HEK293 (cell line): ENCODE measurements at regions not wholly inside any gene's neighbourhood (a gene's known extent, or its start where the extent isn't known, plus 50 kb on each side); places are given as distances from the start of the nearest gene placed in this dataset.

Source experiments
- CTCF ChIA-PET: fragments of 350-600 bp; formaldehyde crosslinking; extraction: SDS; loops from one replicate; lab custom pipeline; 2021; ENCODE audit warnings: antibody characterized with exemption; lab: Yijun Ruan, JAX
- POLR2A ChIA-PET: fragments of 300-600 bp; formaldehyde crosslinking; extraction: SDS; loops from one replicate; lab custom pipeline; 2020; ENCODE audit warnings: antibody characterized with exemption, inconsistent platforms; lab: Yijun Ruan, JAX
- H3K27ac ChIP-seq: fragments of 200-500 bp; sonication (Bioruptor generic); 2 replicates; pipeline ENCODE4 v1.5.1; 2014; ENCODE audit warnings: low read depth, low read length, control low read depth, inconsistent platforms; ENCODE audit errors: extremely low read depth
- H3K36me3 ChIP-seq, 2 experiments: fragments of 200-500 bp in 1 of 2; sonication (Bioruptor generic) in 1 of 2; 1 replicate in 1 of 2; 2 replicates in 1 of 2; pipeline ENCODE4 v1.5.1; 2014 to 2017; ENCODE audit warnings: inconsistent platforms in 2 of 2, low read length in 2 of 2; ENCODE audit not compliant: control insufficient read depth in 2 of 2, insufficient read depth in 1 of 2
- H3K4me1 ChIP-seq: fragments of 200-500 bp; sonication (Bioruptor generic); 2 replicates; pipeline ENCODE4 v1.5.1; 2014; ENCODE audit warnings: mild to moderate bottlenecking, low read length, inconsistent platforms; ENCODE audit not compliant: control insufficient read depth, insufficient read depth
- H3K4me3 ChIP-seq: 2 replicates; pipeline ENCODE4 v1.5.1; 2011; ENCODE audit warnings: low read depth, mild to moderate bottlenecking, control low read depth, low read length, moderate library complexity
- H3K9me3 ChIP-seq: fragments of 200-500 bp; sonication (Bioruptor generic); 2 replicates; pipeline ENCODE4 v1.5.1; 2014; ENCODE audit warnings: low read depth, low read length, inconsistent platforms; ENCODE audit not compliant: control insufficient read depth, insufficient read depth
- AEBP2 ChIP-seq: fragments of 450-650 bp; formaldehyde crosslinking; IDR thresholded peaks from 2 replicates; pipeline ENCODE4 v1.5.1; 2016; ENCODE audit warnings: missing biosample characterization, missing genetic modification characterization, borderline replicate concordance
- KLF17 ChIP-seq: fragments of 450-650 bp; formaldehyde crosslinking; IDR thresholded peaks from 2 replicates; pipeline ENCODE4 v1.5.1; 2016; ENCODE audit warnings: missing biosample characterization, missing genetic modification characterization
- SCRT2 ChIP-seq: fragments of 450-650 bp; formaldehyde crosslinking; IDR thresholded peaks from 2 replicates; pipeline ENCODE4 v1.5.1; 2016; ENCODE audit warnings: missing biosample characterization, missing genetic modification characterization
- TCF7L2 ChIP-seq: IDR thresholded peaks from 2 replicates; pipeline ENCODE4 v1.6.1; 2011; ENCODE audit warnings: low read depth, mild to moderate bottlenecking, inconsistent platforms, low read length, moderate library complexity, borderline replicate concordance
- ZBTB10 ChIP-seq: fragments of 450-650 bp; formaldehyde crosslinking; IDR thresholded peaks from 2 replicates; pipeline ENCODE4 v1.5.1; 2016; ENCODE audit warnings: missing biosample characterization, missing genetic modification characterization
- ZBTB17 ChIP-seq: fragments of 450-650 bp; formaldehyde crosslinking; IDR thresholded peaks from 2 replicates; pipeline ENCODE4 v1.5.1; 2016; ENCODE audit warnings: missing biosample characterization, missing genetic modification characterization
- ZBTB20 ChIP-seq: fragments of 450-650 bp; formaldehyde crosslinking; IDR thresholded peaks from 2 replicates; pipeline ENCODE4 v1.5.1; 2016; ENCODE audit warnings: missing biosample characterization, missing genetic modification characterization
- ZEB2 ChIP-seq: fragments of 450-650 bp; formaldehyde crosslinking; IDR thresholded peaks from 2 replicates; pipeline ENCODE4 v1.5.1; 2016; ENCODE audit warnings: missing biosample characterization, missing genetic modification characterization
- ZFP41 ChIP-seq: fragments of 450-650 bp; formaldehyde crosslinking; IDR thresholded peaks from 2 replicates; pipeline ENCODE4 v1.5.1; 2016; ENCODE audit warnings: missing biosample characterization, missing genetic modification characterization, borderline replicate concordance
- ZNF114 ChIP-seq: fragments of 450-650 bp; formaldehyde crosslinking; IDR thresholded peaks from 2 replicates; pipeline ENCODE4 v1.5.0; 2017; ENCODE audit warnings: missing biosample characterization, missing genetic modification characterization
- ZNF223 ChIP-seq: fragments of 450-650 bp; formaldehyde crosslinking; IDR thresholded peaks from 2 replicates; pipeline ENCODE4 v1.5.1; 2016; ENCODE audit warnings: missing biosample characterization, missing genetic modification characterization
- ZNF335 ChIP-seq: fragments of 450-650 bp; formaldehyde crosslinking; conservative IDR thresholded peaks from 2 replicates; pipeline ENCODE4 v1.5.1; 2016; ENCODE audit warnings: missing biosample characterization, missing genetic modification characterization
- ZNF341 ChIP-seq: fragments of 450-650 bp; formaldehyde crosslinking; IDR thresholded peaks from 2 replicates; pipeline ENCODE4; 2016; ENCODE audit warnings: low read depth, missing biosample characterization, missing genetic modification characterization
- ZNF354C ChIP-seq: fragments of 450-650 bp; formaldehyde crosslinking; IDR thresholded peaks from 2 replicates; pipeline ENCODE4 v1.5.1; 2016; ENCODE audit warnings: missing biosample characterization, missing genetic modification characterization, low read depth, borderline replicate concordance
- ZNF423 ChIP-seq: fragments of 450-650 bp; formaldehyde crosslinking; IDR thresholded peaks from 2 replicates; pipeline ENCODE4 v1.5.1; 2016; ENCODE audit warnings: missing biosample characterization, missing genetic modification characterization
- ZNF48 ChIP-seq: fragments of 450-650 bp; formaldehyde crosslinking; IDR thresholded peaks from 2 replicates; pipeline ENCODE4 v1.5.1; 2016; ENCODE audit warnings: missing biosample characterization, missing genetic modification characterization
- ZNF626 ChIP-seq: fragments of 450-650 bp; sonication (Bioruptor Pico); formaldehyde crosslinking; IDR thresholded peaks from 2 replicates; pipeline ENCODE4 v1.5.1; 2018; ENCODE audit warnings: missing biosample characterization, missing genetic modification characterization, inconsistent platforms
- ZNF701 ChIP-seq: fragments of 450-650 bp; formaldehyde crosslinking; IDR thresholded peaks from 2 replicates; pipeline ENCODE4 v1.5.1; 2016; ENCODE audit warnings: missing biosample characterization, missing genetic modification characterization
- ZNF830 ChIP-seq: fragments of 450-650 bp; IDR thresholded peaks from 2 replicates; pipeline ENCODE4 v1.5.0; 2018; ENCODE audit warnings: missing biosample characterization, missing genetic modification characterization, low read depth, mild to moderate bottlenecking, moderate library complexity
- ZSCAN23 ChIP-seq: fragments of 450-650 bp; formaldehyde crosslinking; IDR thresholded peaks from 2 replicates; pipeline ENCODE4 v1.5.1; 2016; ENCODE audit warnings: missing biosample characterization, missing genetic modification characterization

- H3K4me3 ChIP-seq: no peak overlapping the region
- H3K36me3 ChIP-seq: no peaks in the 10 kb centered on the region
- CTCF ChIA-PET: no interaction called here
- H3K4me1 ChIP-seq: no peaks in the 10 kb centered on the region
- POLR2A ChIA-PET: no interaction called here
- no peak for TF ChIP-seq ZNF114 (tag by site-specific recombination)
- no peak for TF ChIP-seq ZSCAN23
- no peak for TF ChIP-seq ZBTB20 (tag by site-specific recombination)
- TF ChIP-seq ZNF223 (tag by site-specific recombination): no peak
- TF ChIP-seq ZNF48 (tag by site-specific recombination): no peak
- no peak for TF ChIP-seq TCF7L2
- TF ChIP-seq ZNF626: no peak
- no peak for TF ChIP-seq ZNF701 (tag by site-specific recombination)
- H3K9me3 ChIP-seq: no peaks in the 10 kb centered on the region
- no peak overlapping the region for H3K27ac ChIP-seq
These were observed 142.5 kb upstream of the SHH start for GRCh38 chr7:155954550-155955366.

GRCh38 chr7:155953781-155954549, 141.7 kb upstream of the SHH start:
- ChIA-PET POLR2A (no interaction called here), CTCF (interaction anchor here (0.6 kb wide), 1 partner anchor 129 kb away, joined by 3 read pairs; no protein-coding TSS in a partner anchor)
- Histone ChIP-seq H3K36me3 (no peaks in the 10 kb centered on the region), H3K27ac (no peak overlapping the region), H3K4me3 (no peak overlapping the region), H3K4me1 (no peaks in the 10 kb centered on the region), H3K9me3 (no peaks in the 10 kb centered on the region)
- TF ChIP-seq ZNF354C (tag by site-specific recombination): no peak
- TF ChIP-seq AEBP2 (tag by site-specific recombination): no peak
- no peak for TF ChIP-seq ZNF830
- peak; percentile 40; the same call in 1 of the 2 replicates for TF ChIP-seq SCRT2 (tag by site-specific recombination)
- TF ChIP-seq ZFP41: no peak
- TF ChIP-seq KLF17 (tag by site-specific recombination): no peak
- TF ChIP-seq ZNF335 (tag by site-specific recombination): no peak
- no peak for TF ChIP-seq ZBTB17 (tag by site-specific recombination)
- no peak for TF ChIP-seq ZEB2 (tag by site-specific recombination)
- TF ChIP-seq ZNF423: no peak
- no peak for TF ChIP-seq ZBTB10 (tag by site-specific recombination)
- TF ChIP-seq ZNF341 (tag by site-specific recombination): peak; percentile 2; the same call in 1 of the 2 replicates
- no peak for TF ChIP-seq ZNF626
